DOHH2 (cell line): ENCODE measurements at regions not wholly inside any gene's neighbourhood (a gene's known extent, or its start where the extent isn't known, plus 50 kb on each side); places are given as distances from the start of the nearest gene placed in this dataset.

Experiments used
- H3F3A ChIP-seq: fragments of 200-600 bp; sonication (generic), shearing (Covaris generic); 2 replicates; pipeline ENCODE4 v1.6.0; 2016; ENCODE audit warnings: antibody characterized with exemption, mild to moderate bottlenecking; ENCODE audit not compliant: control insufficient read depth, insufficient read depth
- H3K27ac ChIP-seq: fragments of 200-600 bp; sonication (generic); 2 replicates; pipeline ENCODE4 v1.5.1; 2014; ENCODE audit warnings: low read depth, mild to moderate bottlenecking, low read length, moderate library complexity
- H3K27me3 ChIP-seq: fragments of 200-600 bp; sonication (generic); 2 replicates; pipeline ENCODE4 v1.6.1; 2014; ENCODE audit warnings: mild to moderate bottlenecking, low read length, mixed read lengths; ENCODE audit not compliant: control insufficient read depth
- H3K36me3 ChIP-seq: fragments of 200-600 bp; sonication (generic); 2 replicates; pipeline ENCODE4 v1.6.1; 2014; ENCODE audit warnings: mild to moderate bottlenecking, low read length, moderate library complexity, mixed read lengths; ENCODE audit not compliant: control insufficient read depth
- H3K4me1 ChIP-seq: fragments of 200-600 bp; sonication (generic); 2 replicates; pipeline ENCODE4 v1.6.1; 2014; ENCODE audit warnings: mild to moderate bottlenecking, low read length, mixed read lengths; ENCODE audit not compliant: control insufficient read depth
- H3K4me2 ChIP-seq: fragments of 200-600 bp; sonication (generic); 2 replicates; pipeline ENCODE4 v1.6.0; 2014; ENCODE audit warnings: mild to moderate bottlenecking, low read length, moderate library complexity
- H3K4me3 ChIP-seq: fragments of 200-600 bp; sonication (generic); 2 replicates; pipeline ENCODE4 v1.5.1; 2014; ENCODE audit warnings: mild to moderate bottlenecking, low read length, mixed read lengths
- H3K79me2 ChIP-seq: fragments of 200-600 bp; sonication (generic); 2 replicates; pipeline ENCODE4 v1.6.1; 2014; ENCODE audit warnings: mild to moderate bottlenecking, low read length, mixed read lengths; ENCODE audit not compliant: control insufficient read depth
- H3K9me2 ChIP-seq: fragments of 200-600 bp; sonication (generic); replicated peaks from 2 replicates; pipeline ENCODE4 v1.6.1; 2014; ENCODE audit warnings: mild to moderate bottlenecking, low read length, mixed read lengths; ENCODE audit not compliant: control insufficient read depth
- H3K9me3 ChIP-seq: fragments of 200-600 bp; sonication (generic); 2 replicates; pipeline ENCODE4 v1.6.1; 2014; ENCODE audit warnings: antibody characterized with exemption, low read length, mixed read lengths; ENCODE audit not compliant: control insufficient read depth, insufficient read depth
- H4K20me1 ChIP-seq: fragments of 200-600 bp; sonication (generic); 2 replicates; pipeline ENCODE4 v1.6.0; 2014; ENCODE audit warnings: low read depth, mild to moderate bottlenecking, antibody characterized with exemption, low read length, moderate library complexity; ENCODE audit not compliant: control insufficient read depth, insufficient read depth
- EZH2phosphoT487 ChIP-seq: fragments of 200-600 bp; sonication (generic); IDR thresholded peaks from 2 replicates; pipeline ENCODE4 v1.6.1; 2017; ENCODE audit warnings: borderline replicate concordance, mild to moderate bottlenecking, antibody characterized with exemption, low read length, moderate library complexity, mixed read lengths
- TF ChIP-seq, protein P1 (sequence below): fragments of 200-600 bp; sonication (generic); IDR thresholded peaks from one replicate; pipeline ENCODE4 v1.5.1; 2014; ENCODE audit warnings: antibody characterized with exemption, mild to moderate bottlenecking, low read depth, low read length; ENCODE audit not compliant: poor library complexity, severe bottlenecking

DNA sequence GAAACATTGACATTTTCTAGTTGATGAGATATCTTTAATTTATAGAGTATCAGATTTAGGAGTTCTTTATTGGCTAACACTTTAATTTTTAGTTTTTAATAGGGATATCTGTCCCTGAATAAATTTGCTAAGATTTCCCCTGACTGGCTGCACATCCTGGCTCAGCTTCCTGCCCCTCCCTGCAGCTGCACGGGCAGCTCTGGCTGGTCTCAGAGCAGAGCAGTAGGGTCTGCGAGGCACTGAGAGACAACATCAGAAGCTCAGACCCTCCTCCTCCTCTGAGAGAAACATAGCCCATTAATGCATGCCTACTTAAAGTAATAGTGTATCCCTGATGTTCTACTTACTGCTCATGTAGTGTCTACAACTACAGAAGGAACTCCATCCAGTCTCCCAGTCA is 139.2 kb downstream of the TNFSF13B start:
- Histone ChIP-seq H3K9me2 (no peaks in the 10 kb centered on the region), H3K79me2 (no peaks in the 10 kb centered on the region), H3K27ac (no peak overlapping the region), H3K4me2 (no peak overlapping the region), H3K9me3 (no peaks in the 10 kb centered on the region), H3K36me3 (no peaks in the 10 kb centered on the region), H3K4me1 (no peaks in the 10 kb centered on the region), H4K20me1 (no peaks in the 10 kb centered on the region), H3K4me3 (no peak overlapping the region), H3F3A (no peaks in the 10 kb centered on the region), H3K27me3 (no peaks in the 10 kb centered on the region)
- TF ChIP-seq, protein P1, sequence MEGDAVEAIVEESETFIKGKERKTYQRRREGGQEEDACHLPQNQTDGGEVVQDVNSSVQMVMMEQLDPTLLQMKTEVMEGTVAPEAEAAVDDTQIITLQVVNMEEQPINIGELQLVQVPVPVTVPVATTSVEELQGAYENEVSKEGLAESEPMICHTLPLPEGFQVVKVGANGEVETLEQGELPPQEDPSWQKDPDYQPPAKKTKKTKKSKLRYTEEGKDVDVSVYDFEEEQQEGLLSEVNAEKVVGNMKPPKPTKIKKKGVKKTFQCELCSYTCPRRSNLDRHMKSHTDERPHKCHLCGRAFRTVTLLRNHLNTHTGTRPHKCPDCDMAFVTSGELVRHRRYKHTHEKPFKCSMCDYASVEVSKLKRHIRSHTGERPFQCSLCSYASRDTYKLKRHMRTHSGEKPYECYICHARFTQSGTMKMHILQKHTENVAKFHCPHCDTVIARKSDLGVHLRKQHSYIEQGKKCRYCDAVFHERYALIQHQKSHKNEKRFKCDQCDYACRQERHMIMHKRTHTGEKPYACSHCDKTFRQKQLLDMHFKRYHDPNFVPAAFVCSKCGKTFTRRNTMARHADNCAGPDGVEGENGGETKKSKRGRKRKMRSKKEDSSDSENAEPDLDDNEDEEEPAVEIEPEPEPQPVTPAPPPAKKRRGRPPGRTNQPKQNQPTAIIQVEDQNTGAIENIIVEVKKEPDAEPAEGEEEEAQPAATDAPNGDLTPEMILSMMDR, result no peak
- TF ChIP-seq EZH2phosphoT487, result no peak

DNA sequence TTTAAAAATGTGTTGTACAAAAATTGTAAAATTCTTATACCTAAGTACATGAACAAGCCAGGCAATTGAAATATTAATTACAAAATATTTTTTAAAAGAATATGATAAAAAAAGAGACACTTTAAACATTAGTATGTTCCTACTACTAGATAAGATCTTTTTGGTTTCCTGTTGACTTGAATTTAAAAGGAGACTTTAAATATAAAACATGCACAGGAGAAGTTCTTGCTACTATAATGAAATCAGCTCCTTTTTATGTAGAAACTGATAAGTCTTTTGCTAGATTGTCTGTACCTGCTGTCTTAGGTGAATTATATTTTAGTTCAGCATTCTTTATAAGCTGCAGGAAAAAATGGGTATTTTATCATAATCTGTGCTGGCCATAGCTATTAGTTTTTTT is 140.2 kb downstream of the TNFSF13B start:
- no peaks in the 10 kb centered on the region for H3K4me1 ChIP-seq
- no peak overlapping the region for H3K4me2 ChIP-seq
- H3K27ac ChIP-seq, result no peak overlapping the region
- no peaks in the 10 kb centered on the region for H3K36me3 ChIP-seq
- H4K20me1 ChIP-seq, result no peaks in the 10 kb centered on the region
- H3K9me2 ChIP-seq, result no peaks in the 10 kb centered on the region
- TF ChIP-seq, protein P1, result no peak
- TF ChIP-seq EZH2phosphoT487, result no peak
- no peak overlapping the region for H3K4me3 ChIP-seq
- H3F3A ChIP-seq, result no peaks in the 10 kb centered on the region
- H3K27me3 ChIP-seq, result no peaks in the 10 kb centered on the region
- no peaks in the 10 kb centered on the region for H3K9me3 ChIP-seq
- no peaks in the 10 kb centered on the region for H3K79me2 ChIP-seq

DNA sequence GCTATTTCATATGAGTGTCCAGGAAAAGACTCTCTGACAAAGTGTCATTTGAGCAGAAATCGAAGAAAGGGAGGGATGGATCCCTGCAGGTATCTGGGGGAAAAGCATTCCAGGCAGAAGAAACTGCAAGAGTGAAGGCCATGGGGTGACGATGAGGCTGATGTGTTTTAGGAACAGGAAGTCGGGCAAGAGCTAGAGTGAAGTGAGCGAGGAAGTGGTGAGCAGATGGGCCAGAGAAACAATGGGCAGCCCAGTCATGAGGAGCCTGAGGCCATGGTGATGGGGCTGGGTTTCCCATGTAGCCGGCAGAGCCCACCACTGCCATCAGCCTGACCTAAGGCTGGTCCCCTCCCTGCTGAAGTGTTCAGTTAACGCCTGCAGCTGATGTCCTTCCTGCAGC is 150.2 kb downstream of the TNFSF13B start:
- Histone ChIP-seq H3K9me2 (no peaks in the 10 kb centered on the region), H3K27me3 (no peaks in the 10 kb centered on the region), H3K9me3 (no peaks in the 10 kb centered on the region), H4K20me1 (no peaks in the 10 kb centered on the region), H3K4me2 (no peak overlapping the region), H3K36me3 (no peaks in the 10 kb centered on the region), H3K4me3 (no peak overlapping the region), H3K4me1 (no peaks in the 10 kb centered on the region), H3K79me2 (no peaks in the 10 kb centered on the region), H3K27ac (no peak overlapping the region), H3F3A (no peaks in the 10 kb centered on the region)
- TF ChIP-seq, protein P1, result no peak
- no peak for TF ChIP-seq EZH2phosphoT487

DNA sequence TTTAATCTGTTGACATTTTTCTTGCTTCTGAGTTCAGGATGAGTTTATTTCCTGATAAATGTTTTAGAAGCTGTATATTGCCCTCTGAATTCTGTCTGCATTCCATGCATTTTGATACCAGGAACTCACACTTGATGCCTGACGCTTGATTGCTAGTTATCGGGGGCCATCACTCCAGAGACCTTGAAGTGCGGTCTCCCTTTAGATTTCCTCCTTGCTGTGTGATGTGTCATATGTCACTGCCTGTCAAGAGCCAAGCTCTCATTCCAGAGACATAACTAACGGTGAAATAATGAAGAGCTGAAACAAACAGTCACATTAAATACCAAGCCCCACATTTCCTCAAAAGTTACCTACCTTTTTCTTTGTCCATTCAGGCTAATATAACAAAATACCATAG is 155.5 kb downstream of the TNFSF13B start:
- no peaks in the 10 kb centered on the region for H3K36me3 ChIP-seq
- H3K79me2 ChIP-seq, result no peaks in the 10 kb centered on the region
- no peaks in the 10 kb centered on the region for H4K20me1 ChIP-seq
- H3K27ac ChIP-seq, result no peak overlapping the region
- TF ChIP-seq, protein P1, result no peak
- H3K9me3 ChIP-seq, result no peaks in the 10 kb centered on the region
- no peaks in the 10 kb centered on the region for H3K27me3 ChIP-seq
- no peak overlapping the region for H3K4me2 ChIP-seq
- no peaks in the 10 kb centered on the region for H3K9me2 ChIP-seq
- no peak overlapping the region for H3K4me3 ChIP-seq
- no peaks in the 10 kb centered on the region for H3F3A ChIP-seq
- no peaks in the 10 kb centered on the region for H3K4me1 ChIP-seq
